H9 (cell line): ENCODE measurements at regions not wholly inside any gene's neighbourhood (a gene's known extent, or its start where the extent isn't known, plus 50 kb on each side); places are given as distances from the start of the nearest gene placed in this dataset.

ENCODE experiments used
- DNase-seq: peaks from one replicate; pipeline ENCODE4 v3.0.0-alpha.2; 2017
- H2AFZ ChIP-seq: one replicate; pipeline ENCODE4 v1.6.1; 2013; ENCODE audit warnings: mild to moderate bottlenecking, low read length, control low read depth, moderate library complexity
- H2AK5ac ChIP-seq: 2 replicates; pipeline ENCODE4 v1.6.1; 2013; ENCODE audit warnings: low read length, control low read depth, mixed read lengths; ENCODE audit not compliant: insufficient read length
- H2BK120ac ChIP-seq: one replicate; pipeline ENCODE4 v1.6.1; 2013; ENCODE audit warnings: low read depth, mild to moderate bottlenecking, low read length, control low read depth, inconsistent platforms; ENCODE audit not compliant: poor library complexity, severe bottlenecking
- H2BK12ac ChIP-seq: 2 replicates; pipeline ENCODE4 v1.6.1; 2013; ENCODE audit warnings: low read length, control low read depth, mixed read lengths, low read depth; ENCODE audit not compliant: insufficient read length
- H2BK15ac ChIP-seq: 2 replicates; pipeline ENCODE4 v1.6.1; 2013; ENCODE audit warnings: low read depth, low read length, control low read depth
- H2BK20ac ChIP-seq: one replicate; pipeline ENCODE4 v1.6.1; 2013; ENCODE audit warnings: low read depth, mild to moderate bottlenecking, low read length, control low read depth, inconsistent platforms; ENCODE audit not compliant: poor library complexity, severe bottlenecking
- H2BK5ac ChIP-seq: 2 replicates; pipeline ENCODE4 v1.6.1; 2013; ENCODE audit warnings: low read length, control low read depth, mixed read lengths; ENCODE audit not compliant: insufficient read length
- H3K14ac ChIP-seq: 2 replicates; pipeline ENCODE4 v1.6.1; 2013; ENCODE audit warnings: low read length, control low read depth; ENCODE audit not compliant: insufficient read depth
- H3K18ac ChIP-seq: 2 replicates; pipeline ENCODE4 v1.6.1; 2013; ENCODE audit warnings: low read depth, mild to moderate bottlenecking, mixed read lengths, low read length, control low read depth; ENCODE audit not compliant: insufficient read length
- H3K23ac ChIP-seq: 2 replicates; pipeline ENCODE4 v1.6.1; 2013; ENCODE audit warnings: low read length, control low read depth, mixed read lengths, low read depth; ENCODE audit not compliant: insufficient read length
- H3K23me2 ChIP-seq: 2 replicates; pipeline ENCODE4 v1.6.1; 2013; ENCODE audit warnings: low read depth, mild to moderate bottlenecking, mixed read lengths, low read length, control low read depth; ENCODE audit not compliant: insufficient read length, poor library complexity, severe bottlenecking
- H3K27ac ChIP-seq: 2 replicates; pipeline ENCODE4 v1.5.1; 2013; ENCODE audit warnings: low read length, control low read depth, mixed read lengths, low read depth; ENCODE audit not compliant: insufficient read length
- H3K27me3 ChIP-seq: 2 replicates; pipeline ENCODE4 v1.6.1; 2013; ENCODE audit warnings: low read length, control low read depth, inconsistent platforms; ENCODE audit not compliant: insufficient read depth
- H3K4ac ChIP-seq: 2 replicates; pipeline ENCODE4 v1.6.1; 2013; ENCODE audit warnings: low read depth, mild to moderate bottlenecking, control low read depth, inconsistent platforms, low read length, moderate library complexity
- H3K4me1 ChIP-seq: 2 replicates; pipeline ENCODE4 v1.6.1; 2013; ENCODE audit warnings: low read length, control low read depth, inconsistent platforms; ENCODE audit not compliant: insufficient read depth
- H3K4me2 ChIP-seq: 2 replicates; pipeline ENCODE4 v1.6.1; 2013; ENCODE audit warnings: low read length, control low read depth, mixed read lengths; ENCODE audit not compliant: insufficient read length, insufficient read depth
- H3K56ac ChIP-seq: 2 replicates; pipeline ENCODE4 v1.6.1; 2013; ENCODE audit warnings: low read depth, mild to moderate bottlenecking, mixed read lengths, low read length, control low read depth; ENCODE audit not compliant: insufficient read length
- H3K79me1 ChIP-seq: 2 replicates; pipeline ENCODE4 v1.6.1; 2013; ENCODE audit warnings: low read depth, mild to moderate bottlenecking, moderate library complexity, low read length, control low read depth, inconsistent platforms; ENCODE audit not compliant: insufficient read depth, poor library complexity, severe bottlenecking
- H3K79me2 ChIP-seq: 2 replicates; pipeline ENCODE4 v1.6.1; 2013; ENCODE audit warnings: low read length, control low read depth, inconsistent platforms; ENCODE audit not compliant: insufficient read depth
- H3K9ac ChIP-seq: 2 replicates; pipeline ENCODE4 v1.6.1; 2013; ENCODE audit warnings: low read length, control low read depth, mixed read lengths; ENCODE audit not compliant: insufficient read length; ENCODE audit errors: extremely low read depth
- H3K9me3 ChIP-seq: one replicate; pipeline ENCODE4 v1.6.1; 2013; ENCODE audit warnings: low read depth, low read length, inconsistent platforms; ENCODE audit not compliant: control insufficient read depth
- H3T11ph ChIP-seq: one replicate; pipeline ENCODE4 v1.6.1; 2013; ENCODE audit warnings: mild to moderate bottlenecking, low read length, control low read depth, inconsistent platforms
- H4K20me1 ChIP-seq: one replicate; pipeline ENCODE4 v1.6.1; 2013; ENCODE audit not compliant: control insufficient read depth, insufficient read length, insufficient read depth
- H4K5ac ChIP-seq: 2 replicates; pipeline ENCODE4 v1.6.1; 2013; ENCODE audit warnings: low read depth, mild to moderate bottlenecking, mixed read lengths, low read length, control low read depth; ENCODE audit not compliant: insufficient read length
- H4K8ac ChIP-seq: replicated peaks from 2 replicates; pipeline ENCODE4 v1.6.1; 2013; ENCODE audit warnings: low read length, control low read depth, mixed read lengths, low read depth; ENCODE audit not compliant: insufficient read length
- H4K91ac ChIP-seq: 2 replicates; pipeline ENCODE4 v1.6.1; 2013; ENCODE audit warnings: low read depth, mild to moderate bottlenecking, moderate library complexity, mixed read lengths, low read length, control low read depth; ENCODE audit not compliant: insufficient read length
- H3K27ac Mint-ChIP-seq, 3 experiments: 2 replicates in 2 of 3; 3 replicates in 1 of 3; pipeline ENCODE4 v1.8.0; 2020 to 2021; ENCODE audit warnings: mixed read lengths in 3 of 3, mild to moderate bottlenecking in 1 of 3, moderate library complexity in 1 of 3
- H3K27me3 Mint-ChIP-seq: 2 replicates; pipeline ENCODE4 v1.8.0; 2021; ENCODE audit warnings: low read depth, mild to moderate bottlenecking, moderate library complexity, mixed read lengths
- H3K36me3 Mint-ChIP-seq, 3 experiments: 2 replicates in 2 of 3; 3 replicates in 1 of 3; pipeline ENCODE4 v1.8.0; 2020 to 2021; ENCODE audit warnings: low read depth in 3 of 3, mixed read lengths in 3 of 3; ENCODE audit not compliant: insufficient read depth in 1 of 3
- H3K4me1 Mint-ChIP-seq, 2 experiments: 2 replicates each; pipeline ENCODE4 v1.8.0; 2020; ENCODE audit warnings: mixed read lengths in 2 of 2
- H3K4me3 Mint-ChIP-seq, 2 experiments: 2 replicates in 1 of 2; 3 replicates in 1 of 2; pipeline ENCODE4 v1.8.0; 2020 to 2021; ENCODE audit warnings: mild to moderate bottlenecking in 2 of 2, mixed read lengths in 2 of 2, moderate library complexity in 1 of 2
- H3K9me3 Mint-ChIP-seq, 2 experiments: 2 replicates in 1 of 2; 3 replicates in 1 of 2; pipeline ENCODE4 v1.8.0; 2020; ENCODE audit warnings: mild to moderate bottlenecking in 2 of 2, mixed read lengths in 2 of 2, moderate library complexity in 1 of 2
- WGBS: extraction: QIAGEN DNeasy Blood & Tissue Kit; methylation state at CpG from one replicate; pipeline ENCODE4 v1.1.7; 2013; ENCODE audit warnings: missing lambda C conversion rate, low lambda C conversion rate, mixed read lengths; ENCODE audit not compliant: insufficient read length; ENCODE audit errors: extremely low coverage; 5-methylcytosine and 5-hydroxymethylcytosine counted together
- TF ChIP-seq, protein P1 (sequence below): fragments of 200-600 bp; sonication (generic); conservative IDR thresholded peaks from 3 replicates; pipeline ENCODE4 v1.8.0; 2021; ENCODE audit warnings: antibody characterized with exemption, mild to moderate bottlenecking

- Histone ChIP-seq H2BK15ac (no peak overlapping the region), H3K79me2 (no peaks in the 10 kb centered on the region), H4K91ac (no peak overlapping the region), H3K18ac (no peak overlapping the region), H4K20me1 (no peaks in the 10 kb centered on the region), H3K4me2 (no peak overlapping the region), H2BK120ac (no peak overlapping the region), H3K9me3 (no peaks in the 10 kb centered on the region), H2BK5ac (no peak overlapping the region), H2BK12ac (no peak overlapping the region), H3K23me2 (no peaks in the 10 kb centered on the region), H3K4me1 (peaks cover 3% of the 10 kb centered on the region; the same call in 1 of the 2 replicates), H3K27ac (no peak overlapping the region), H3K23ac (no peak overlapping the region), H4K8ac (no peak overlapping the region), H3K4ac (no peak overlapping the region), H2AK5ac (no peak overlapping the region), H3K56ac (no peak overlapping the region), H3K14ac (no peak overlapping the region), H3K9ac (no peak overlapping the region), H4K5ac (no peak overlapping the region), H3T11ph (no peak overlapping the region), H3K27me3 (no peaks in the 10 kb centered on the region), H2AFZ (no peak overlapping the region), H3K79me1 (no peaks in the 10 kb centered on the region), H2BK20ac (no peak overlapping the region)
- TF ChIP-seq, protein P1, sequence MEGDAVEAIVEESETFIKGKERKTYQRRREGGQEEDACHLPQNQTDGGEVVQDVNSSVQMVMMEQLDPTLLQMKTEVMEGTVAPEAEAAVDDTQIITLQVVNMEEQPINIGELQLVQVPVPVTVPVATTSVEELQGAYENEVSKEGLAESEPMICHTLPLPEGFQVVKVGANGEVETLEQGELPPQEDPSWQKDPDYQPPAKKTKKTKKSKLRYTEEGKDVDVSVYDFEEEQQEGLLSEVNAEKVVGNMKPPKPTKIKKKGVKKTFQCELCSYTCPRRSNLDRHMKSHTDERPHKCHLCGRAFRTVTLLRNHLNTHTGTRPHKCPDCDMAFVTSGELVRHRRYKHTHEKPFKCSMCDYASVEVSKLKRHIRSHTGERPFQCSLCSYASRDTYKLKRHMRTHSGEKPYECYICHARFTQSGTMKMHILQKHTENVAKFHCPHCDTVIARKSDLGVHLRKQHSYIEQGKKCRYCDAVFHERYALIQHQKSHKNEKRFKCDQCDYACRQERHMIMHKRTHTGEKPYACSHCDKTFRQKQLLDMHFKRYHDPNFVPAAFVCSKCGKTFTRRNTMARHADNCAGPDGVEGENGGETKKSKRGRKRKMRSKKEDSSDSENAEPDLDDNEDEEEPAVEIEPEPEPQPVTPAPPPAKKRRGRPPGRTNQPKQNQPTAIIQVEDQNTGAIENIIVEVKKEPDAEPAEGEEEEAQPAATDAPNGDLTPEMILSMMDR = no peak
- Mint-ChIP-seq H3K27me3 (no peaks in the 10 kb centered on the region), H3K4me1 (peaks cover 25 to 33% of the 10 kb centered on the region in 2 experiments), H3K9me3 (no peaks in the 10 kb centered on the region), H3K27ac (no peak overlapping the region), H3K36me3 (no peaks in the 10 kb centered on the region), H3K4me3 (no peak overlapping the region)
- no peak for DNase-seq
- WGBS = no CpG with 5 or more reads among the region's 16 CpGs
Measured at GRCh38 chr2:172253190-172254052, 150.7 kb upstream of the DLX2 start.
